ENCODE measurements at regions not wholly inside any gene's neighbourhood (a gene's known extent, or its start where the extent isn't known, plus 50 kb on each side); places are given as distances from the start of the nearest gene placed in this dataset.

DNA sequence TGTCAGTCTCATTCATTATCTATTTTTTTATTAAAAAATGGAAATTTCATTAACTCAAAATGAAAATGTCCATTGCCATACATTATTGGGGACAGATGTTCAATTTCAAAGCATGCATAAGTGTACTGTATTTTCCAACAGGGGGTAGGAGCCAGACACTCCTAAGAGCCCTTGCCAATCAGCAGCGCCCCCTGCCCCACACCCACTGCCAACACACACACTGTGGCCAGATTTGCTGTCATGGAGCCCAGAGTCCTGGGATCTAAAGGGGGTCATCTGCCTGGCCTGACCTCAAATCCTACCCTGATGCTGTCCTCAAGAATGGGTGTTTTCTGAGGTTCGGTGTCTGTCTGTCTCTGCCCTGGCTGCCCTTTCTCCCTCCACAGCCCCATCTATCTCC, 162.2 kb upstream of the TWIST2 start:
- no peak for DNase-seq (ENCODE audit: low spot score)

DNA sequence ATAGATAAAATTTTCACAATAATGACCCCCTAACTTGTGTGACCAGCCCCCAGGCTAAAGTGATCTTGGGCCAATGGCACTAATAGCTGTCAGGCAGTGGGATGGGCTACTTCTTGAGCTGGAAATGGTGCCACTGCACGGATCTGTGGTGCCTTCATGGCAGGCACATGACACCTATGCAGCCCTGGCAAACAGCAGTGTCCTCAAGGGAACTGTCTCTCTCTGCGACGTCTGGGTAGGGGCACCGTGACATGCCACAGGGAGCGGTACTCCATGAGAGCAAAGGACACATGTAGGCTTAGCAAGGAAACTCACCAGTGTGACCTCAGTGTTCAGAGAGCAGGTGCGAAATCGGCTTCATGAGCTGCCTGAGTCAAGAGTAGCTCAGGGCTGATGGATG, 161.7 kb upstream of the TWIST2 start:
- DNase-seq (ENCODE audit: low spot score) = no peak

DNA sequence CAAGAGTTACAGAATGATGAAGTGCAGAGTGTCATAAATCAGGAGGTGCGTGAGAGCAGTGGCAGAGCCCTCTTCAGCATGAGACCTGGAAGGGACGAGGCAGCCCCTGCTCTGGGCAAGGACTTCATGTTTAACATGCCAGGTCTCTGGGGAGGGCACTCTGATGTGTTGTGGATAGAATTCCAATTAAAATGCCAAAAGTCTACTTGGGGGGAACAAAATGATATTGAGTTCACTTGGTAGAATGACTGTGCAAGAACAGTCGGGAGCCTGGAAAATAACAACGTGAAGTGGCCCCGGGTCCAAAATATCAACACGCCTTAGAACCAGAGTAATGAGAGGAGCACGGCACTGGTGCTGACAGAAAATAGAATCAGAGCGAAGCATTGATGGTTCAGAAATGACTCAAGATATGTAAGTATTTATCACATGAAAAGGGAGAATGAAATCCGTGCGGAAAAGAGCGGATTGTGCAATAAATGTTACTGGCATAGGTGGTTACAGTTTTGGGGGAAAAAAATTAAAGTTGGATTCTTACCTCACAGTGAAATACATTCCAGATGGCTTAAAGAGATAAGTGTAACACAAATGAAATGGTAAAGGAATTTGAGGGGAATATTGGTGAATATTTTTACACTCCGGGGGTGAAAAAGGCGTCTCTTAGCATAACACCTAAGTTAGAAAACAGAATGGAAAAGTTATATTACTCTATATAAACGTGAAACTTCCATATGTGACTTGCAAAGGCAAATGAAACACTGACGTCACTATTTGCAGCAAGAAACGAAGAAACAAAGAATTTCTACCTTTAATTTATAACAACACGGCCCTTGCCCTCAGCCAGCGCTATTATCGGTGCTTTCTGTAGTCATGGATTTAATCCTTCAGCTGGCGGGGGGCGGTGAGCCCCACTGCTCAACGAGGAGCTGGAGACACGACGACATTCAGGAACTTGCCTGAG, 159.4 kb upstream of the TWIST2 start:
- DNase-seq (ENCODE audit: low spot score) = no peak

DNA sequence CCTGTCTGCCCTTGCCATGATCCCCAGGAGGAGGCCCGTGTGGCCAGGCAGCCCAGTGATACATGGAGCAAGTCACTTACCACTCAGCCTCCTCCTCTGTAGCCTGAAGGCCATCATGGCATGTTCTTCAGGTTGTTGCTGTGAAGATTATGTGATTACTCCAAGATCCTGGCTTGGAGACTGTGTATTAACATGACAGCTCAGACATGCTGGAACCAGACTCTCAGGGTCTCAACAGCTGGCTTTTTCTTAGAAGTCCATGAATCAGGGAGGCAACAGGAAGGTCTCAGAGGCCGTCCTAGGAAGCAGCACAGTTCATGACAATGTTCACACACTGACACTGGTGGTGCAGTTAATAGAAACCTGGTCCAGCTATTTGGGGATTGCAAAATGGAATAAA, 158.6 kb upstream of the TWIST2 start:
- no peak for DNase-seq (ENCODE audit: low spot score)

DNA sequence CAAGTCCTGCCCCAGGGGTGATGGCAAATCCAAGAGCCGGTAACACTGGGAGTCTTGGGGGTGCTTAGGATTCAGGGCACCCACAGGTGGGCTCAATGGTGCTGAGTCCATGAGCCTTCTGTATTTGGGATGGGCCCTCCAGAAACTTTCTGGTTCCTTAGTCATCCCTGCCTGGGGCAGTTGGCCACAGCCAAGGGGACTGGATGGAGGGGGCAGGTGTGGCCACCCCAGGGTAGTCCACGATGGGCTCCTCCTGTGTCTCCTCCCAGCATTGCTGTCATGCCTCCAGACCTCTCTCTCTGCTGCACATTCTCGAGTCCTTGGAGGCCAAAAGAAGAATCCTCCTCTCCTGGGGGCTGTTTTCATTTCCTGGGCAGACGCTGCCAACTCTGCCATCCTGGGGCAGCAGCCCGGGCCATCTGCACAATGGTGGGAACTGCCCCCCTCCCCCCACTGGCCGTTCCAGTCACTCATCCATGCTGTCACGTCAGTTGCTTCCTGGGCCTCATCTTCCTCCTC, 158.0 kb upstream of the TWIST2 start:
- DNase-seq (ENCODE audit: low spot score) = no peak

DNA sequence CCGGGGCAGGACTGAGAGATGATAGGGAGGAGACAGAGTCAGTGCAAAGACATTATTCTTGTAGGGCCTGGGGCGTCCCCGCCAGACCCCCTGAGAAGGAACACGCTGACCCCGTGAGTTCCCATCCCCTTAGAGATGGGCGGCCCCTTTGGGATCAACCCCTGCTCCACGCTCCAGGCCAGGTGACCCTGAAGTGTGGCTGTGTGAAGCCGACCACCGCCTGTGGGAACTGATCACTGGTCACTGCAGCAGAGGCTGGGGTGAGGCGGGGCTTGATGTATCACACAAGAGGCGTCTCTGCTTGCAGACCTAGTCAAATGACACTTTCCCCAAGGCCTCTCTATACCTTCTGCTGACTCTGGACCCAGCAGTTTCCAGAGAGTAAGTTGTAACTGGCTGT, 157.4 kb upstream of the TWIST2 start:
- DNase-seq (ENCODE audit: low spot score) = no peak

DNA sequence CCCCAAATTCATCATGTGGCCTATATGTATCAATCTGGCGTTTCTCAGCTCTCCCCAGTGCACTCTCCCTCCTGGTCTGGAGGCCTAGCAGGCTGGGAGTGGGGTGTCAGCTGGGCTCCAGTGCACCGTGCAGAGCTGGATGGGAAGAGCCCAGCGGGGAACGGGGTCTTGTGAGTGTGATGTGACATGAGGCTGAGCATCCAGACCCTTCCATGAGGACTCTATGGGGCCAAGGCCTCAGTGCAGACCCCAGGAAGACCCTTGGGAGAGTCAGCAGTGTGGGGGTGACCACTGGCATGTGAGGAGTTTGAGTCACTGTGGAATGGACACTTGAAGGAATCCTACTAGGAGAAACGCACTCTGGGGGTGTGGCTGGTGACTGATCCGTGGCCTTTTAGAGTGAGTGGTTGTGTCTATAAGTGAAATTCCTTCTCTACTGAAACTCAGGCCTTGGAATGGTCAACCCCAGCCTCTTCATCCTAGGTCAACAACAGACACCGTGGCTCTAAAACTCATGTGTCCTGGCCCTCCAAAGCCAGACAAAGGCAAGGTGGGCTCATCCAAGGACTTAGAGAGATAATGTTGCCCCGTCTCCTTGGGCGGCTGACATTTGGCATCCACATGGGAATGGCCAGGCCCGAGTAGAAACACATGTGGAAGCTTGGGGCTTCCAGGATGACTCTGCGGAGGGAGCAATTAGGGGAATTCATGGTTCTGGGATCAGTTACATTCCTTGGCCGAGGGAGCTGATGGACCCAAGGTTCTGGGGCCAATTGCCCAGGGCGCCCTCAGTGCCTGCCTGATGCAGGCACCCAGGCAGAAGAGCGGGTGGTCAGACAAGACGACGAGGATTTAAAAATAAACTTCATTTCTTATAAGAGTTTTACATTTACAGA, 156.0 kb upstream of the TWIST2 start:
- DNase-seq (ENCODE audit: low spot score) = no peak

DNA sequence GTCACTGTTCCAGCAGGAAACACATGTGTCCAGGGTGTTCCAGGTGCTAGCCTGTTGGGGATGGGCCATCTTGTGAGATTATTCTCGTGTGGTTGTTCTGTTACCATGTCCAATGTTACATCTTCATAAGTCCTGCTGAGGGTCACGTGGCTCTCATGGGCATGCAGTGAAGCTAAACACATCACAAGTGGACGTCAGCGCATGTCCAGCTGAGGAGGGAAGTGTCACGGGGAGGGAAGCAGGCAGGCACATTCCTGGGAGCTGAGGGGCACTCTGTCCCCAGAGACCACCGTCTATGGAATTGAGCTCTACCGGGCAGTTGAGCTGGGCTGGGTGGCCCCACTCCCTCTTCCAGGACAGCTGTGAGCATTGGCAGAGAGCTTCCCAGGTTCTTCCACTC, 155.3 kb upstream of the TWIST2 start:
- DNase-seq (ENCODE audit: low spot score) = no peak

DNA sequence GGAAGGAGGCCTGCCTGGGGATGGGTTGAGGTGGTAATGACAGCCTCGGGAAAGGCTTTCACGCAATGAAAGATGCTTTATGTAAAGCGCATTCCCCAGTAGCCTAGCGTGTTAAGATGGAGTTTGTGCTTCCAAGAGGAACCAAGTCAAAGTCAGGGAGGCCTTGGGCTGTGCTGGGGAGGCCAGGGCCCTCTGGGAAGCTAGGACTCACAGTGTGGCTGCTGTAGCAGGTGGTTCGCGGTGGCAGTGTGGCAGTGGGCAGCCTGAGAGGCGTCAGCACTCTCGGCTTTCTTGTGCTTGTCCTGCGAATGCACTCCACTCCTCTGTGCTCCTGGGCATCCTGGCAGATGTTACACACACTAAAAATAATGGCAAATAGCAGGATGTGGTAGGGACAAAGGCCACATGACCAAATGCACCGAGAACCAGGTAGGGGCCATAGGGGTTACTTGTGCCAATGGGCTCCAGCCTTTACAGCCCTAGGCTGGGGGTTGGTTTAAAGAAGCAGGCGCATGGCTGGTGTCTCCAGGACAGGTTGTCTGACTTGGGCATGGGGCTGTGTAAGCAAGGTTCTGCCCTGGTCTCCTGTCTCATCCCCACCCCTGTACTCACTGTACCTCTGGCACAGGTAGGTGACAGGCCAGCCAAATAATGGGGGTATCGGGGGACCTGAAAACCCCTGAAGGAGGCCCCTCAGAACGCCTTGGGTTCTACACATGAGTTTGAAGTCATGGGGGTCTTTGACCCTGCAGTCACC, 154.4 kb upstream of the TWIST2 start:
- no peak for DNase-seq (ENCODE audit: low spot score)

DNA sequence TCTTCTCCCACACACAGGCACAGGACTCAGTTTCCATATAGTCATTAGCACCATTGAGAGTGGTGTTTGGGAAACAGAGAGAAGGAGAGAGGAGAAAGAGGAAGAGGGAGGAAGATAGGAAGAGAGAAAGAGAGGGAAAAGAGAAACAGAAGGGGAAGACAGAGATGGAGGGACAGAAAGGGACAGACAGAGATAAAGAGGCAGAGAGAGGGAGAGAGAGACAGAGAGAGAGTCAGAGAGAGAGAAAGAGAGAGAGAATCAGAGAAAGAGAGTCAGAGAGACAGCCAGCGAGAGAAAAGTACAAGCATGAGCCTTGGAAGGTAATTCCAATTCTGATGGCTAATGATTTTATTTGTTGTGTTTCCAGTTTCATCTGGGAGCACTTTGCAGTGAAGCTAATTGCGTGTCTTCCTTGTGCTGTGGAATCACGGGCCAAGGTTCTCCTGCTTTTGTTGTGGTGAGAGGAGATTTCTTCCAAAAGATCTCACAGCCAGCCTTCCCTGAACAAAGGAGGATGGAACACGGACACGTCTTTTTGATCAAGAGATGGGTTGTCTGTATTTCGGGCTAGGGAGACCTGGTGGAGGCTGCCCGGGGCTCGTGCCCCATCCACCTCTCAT, 153.6 kb upstream of the TWIST2 start:
- DNase-seq (ENCODE audit: low spot score) = no peak

DNA sequence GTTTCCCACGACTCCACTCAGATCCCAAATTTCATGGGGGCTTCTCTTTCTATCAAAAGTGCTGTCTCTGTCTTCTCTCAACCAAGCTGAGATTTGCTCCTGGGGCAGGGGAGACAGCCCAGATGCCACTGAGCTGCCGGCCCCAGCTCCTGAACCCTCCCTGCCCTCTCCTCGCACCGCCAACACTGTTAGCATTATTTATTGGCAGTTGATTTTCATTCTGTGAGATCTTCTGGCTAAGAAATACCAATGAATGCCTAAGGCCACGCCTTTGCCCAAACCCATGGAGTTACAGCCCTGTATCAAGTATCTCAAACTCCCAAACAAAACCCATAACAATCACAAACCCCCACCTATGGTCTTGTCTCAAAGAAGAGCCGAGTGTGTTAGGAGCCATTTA, 153.0 kb upstream of the TWIST2 start:
- DNase-seq (ENCODE audit: low spot score) = no peak

DNA sequence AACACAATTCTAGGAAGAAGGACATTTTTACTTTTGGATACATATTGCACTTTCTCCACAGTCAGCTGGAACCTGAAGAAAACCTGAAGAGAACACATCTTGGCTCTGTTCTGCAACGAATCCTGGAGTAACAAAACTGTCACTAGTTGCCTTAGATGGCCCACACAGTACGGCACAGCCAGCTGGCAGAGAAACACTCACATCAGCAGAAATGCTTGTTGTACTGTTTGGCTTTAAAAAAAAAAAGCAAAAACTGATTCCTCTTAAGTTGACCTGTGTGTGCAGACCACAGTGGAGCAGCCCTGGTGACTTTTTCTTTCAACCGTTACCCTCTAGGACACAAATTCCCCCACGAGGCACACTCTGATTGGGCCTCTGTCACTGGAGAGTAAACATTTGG, 152.3 kb upstream of the TWIST2 start:
- peak; percentile 34 for DNase-seq (ENCODE audit: low spot score)

DNA sequence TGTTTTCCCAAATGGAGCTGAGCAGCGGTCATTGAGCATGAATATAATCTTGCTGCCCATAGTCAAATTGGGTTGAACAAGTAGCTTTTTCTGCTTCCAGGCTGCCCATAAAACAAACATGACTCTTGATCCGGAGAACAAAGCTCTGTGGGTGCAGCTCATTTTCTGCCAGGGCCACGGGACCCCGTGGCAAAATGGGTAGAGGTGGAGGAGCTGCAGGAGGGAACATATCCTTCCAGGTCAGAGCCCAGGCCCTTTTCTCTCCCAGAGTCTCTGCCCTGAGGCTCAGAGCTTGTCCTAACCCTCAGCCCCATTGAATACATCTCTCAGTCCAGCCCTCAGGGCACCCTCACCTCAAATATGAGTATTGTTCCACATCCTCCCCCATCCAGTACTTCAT, 151.6 kb upstream of the TWIST2 start:
- no peak for DNase-seq (ENCODE audit: low spot score)

DNA sequence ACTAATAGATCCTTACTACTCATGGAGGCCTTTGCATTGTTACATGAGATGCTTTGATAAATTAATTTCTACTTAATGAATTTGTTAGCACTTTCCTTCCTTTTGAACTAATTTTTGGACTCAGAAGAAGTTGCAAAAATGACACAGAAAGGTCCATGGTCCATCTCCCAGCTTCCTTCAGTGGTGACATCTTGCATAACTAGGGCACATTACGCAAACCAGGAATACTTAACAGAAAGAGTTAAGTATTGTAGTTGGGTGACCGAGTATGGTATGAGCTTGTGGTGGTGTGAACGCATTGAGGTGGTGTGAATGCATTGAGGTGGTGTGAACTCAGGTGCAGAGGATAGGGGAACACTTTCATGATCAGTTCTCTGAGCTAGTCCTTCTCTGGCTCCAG, 151.1 kb upstream of the TWIST2 start:
- no peak for DNase-seq (ENCODE audit: low spot score)

DNA sequence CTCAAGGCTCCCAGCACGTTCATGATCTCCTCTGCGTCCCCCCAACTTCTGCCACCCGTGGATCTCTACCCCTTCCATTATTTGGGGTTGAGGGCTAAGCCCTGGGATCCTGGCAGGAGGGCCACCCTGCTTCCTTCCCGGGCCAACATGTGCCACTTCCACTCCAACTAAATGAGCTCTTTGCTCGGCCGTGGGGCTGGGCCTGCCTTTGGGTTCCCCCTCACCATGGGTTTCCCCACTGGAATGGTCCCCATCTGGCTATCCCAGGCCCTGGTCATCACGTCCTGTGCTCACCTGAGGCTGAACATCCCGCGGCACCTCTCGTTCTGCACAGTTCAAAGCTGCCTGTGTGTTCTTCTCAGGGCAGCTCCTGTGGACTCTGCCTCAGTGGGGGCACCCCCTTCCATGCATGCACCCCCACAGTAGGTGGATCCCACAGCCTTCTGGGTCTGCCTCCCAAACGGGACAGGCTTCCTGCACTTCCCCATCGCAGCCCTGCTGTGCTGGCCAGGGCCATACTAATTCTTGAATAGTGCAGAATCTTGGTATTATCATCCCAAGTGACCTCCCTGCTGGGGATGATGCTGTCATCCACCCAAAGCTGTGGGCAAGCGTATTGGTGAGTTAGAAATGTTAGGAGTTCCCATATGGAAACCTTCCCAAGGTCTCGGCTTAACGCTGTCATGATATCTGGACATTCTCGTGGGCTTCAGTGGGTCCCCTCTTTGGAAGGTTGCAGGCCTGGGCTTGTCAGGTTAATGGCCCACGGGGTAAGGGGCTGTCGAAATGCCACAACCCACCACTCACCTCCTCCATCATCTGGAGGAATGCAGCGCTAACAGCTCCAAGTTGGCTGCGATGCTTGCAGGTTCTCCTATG, 150.5 kb upstream of the TWIST2 start:
- DNase-seq (ENCODE audit: low spot score) = no peak

DNA sequence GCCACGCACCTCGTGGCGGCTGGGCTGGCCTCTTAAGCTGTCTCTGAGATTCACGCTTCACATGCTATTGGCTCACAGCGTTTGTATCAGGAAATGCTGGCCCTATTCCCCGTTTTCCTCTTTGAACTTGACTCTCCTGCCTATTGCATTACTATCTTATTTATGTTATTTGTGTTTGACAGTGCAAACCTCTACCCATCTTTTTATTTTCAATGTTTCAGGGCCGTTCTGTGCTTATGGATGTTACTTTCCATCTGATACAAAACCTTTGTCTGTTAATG, 149.9 kb upstream of the TWIST2 start:
- no peak for DNase-seq (ENCODE audit: low spot score)

DNA sequence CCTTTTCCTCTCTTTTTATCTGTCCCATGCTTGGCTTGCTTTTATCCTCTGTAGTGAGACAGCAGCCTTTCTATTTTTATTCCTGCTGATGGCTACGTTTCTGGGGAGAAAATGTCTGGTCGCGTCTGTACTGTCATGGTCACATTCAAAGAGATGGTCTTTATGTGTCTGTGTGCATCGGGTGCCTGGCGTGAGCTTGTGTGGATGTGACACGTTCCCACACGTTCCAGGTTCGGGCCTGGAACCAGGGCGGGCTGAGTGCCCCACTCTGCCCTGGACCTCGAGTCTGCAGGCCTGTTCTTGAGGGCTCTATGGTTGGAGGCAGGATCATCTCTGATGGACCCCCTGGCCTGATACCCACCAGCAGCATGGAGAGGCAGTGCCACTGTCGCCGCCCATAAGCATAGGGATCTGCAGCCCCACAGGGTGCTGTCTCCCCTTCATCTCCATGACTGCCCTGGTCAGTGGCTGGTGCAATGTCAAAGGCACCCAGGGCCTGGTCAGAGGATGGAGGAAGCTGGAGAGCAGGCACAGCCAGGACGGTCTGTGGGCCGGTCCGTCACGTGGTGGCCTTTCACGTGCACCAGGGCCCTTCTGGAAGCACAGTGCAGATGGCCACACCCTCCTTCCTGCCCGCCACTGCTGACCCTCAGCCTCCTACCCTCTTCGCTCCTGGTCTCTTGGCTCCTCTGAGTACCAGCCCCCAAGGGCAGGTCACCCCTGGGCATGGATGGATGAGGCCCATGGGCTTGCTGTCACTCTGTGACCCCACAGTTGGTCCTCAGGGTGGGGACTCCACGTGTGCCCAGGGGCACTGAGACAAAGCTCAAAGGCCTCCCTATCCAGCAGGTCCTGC, 149.2 kb upstream of the TWIST2 start:
- DNase-seq (ENCODE audit: low spot score) = no peak

DNA sequence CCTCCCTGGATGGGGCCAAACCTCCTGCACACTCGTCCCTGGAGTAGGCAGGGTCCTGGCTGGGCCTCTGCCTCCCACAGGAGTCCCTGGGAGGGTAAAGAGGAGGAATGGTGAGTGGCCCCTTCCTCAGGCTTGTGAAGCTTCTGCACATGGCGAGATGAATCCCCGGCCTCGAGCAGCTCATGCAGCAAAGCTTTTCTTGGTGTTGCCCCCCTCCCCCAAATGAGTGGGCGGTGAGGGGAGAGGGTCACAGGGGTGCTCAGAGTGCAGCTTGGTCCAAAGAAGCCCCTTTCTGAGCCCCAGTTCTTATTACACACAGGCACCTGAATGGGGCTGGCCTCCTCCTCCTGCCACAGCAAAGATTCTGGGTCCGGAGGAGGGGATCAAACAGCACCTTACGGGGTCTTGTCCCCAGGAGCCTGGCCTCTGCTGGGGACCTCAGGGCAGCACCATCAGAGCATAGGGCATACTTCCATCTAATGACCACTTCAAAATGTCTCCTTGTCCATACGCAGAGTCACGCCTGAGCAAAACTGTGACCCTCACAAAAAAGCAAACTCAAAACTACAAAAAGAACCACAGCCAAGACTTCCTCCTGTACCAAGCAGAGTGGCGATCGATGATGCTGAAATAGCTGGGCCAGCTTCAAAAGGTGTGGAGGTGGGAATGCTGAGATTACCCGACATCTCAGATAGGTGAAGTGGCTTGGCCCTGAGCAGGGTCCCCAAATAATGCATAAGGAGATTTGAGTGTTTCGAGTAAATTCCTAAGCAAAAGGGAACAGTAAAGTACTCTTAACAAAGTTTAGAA, 148.4 kb upstream of the TWIST2 start:
- DNase-seq (ENCODE audit: low spot score) = no peak

DNA sequence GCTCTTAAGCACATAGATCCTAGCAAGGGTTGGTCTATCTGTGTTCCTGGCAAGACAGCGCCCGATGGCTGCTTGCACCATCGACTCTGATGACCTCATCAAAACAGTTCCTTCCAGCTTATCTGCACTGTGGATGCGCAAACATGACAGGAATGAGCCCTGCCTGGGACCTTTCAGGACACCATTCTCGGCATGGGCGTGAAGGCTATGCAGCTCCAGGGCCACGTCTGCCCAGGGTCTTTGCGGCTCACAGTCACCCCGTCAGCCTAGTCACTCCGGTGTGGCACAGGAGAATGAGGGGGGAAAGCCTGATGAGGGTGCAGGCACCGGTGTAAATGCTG, 147.8 kb upstream of the TWIST2 start:
- peak; percentile 26 for DNase-seq (ENCODE audit: low spot score)
